Fibroblast of lung (primary cell): ENCODE measurements at regions not wholly inside any gene's neighbourhood (a gene's known extent, or its start where the extent isn't known, plus 50 kb on each side); places are given as distances from the start of the nearest gene placed in this dataset.

Experiments
- CTCF ChIP-seq, 2 donors: IDR thresholded peaks in 1 of 2; conservative IDR thresholded peaks in 1 of 2; 1 replicate in 1 of 2; 2 replicates in 1 of 2; pipeline ENCODE4 v1.5.1; 2011 to 2012; ENCODE audit warnings: low read length in 2 of 2, control low read depth in 1 of 2, inconsistent platforms in 1 of 2, low read depth in 1 of 2, mild to moderate bottlenecking in 1 of 2
- EZH2 ChIP-seq: IDR thresholded peaks from 2 replicates; pipeline ENCODE4 v1.5.1; 2012; ENCODE audit warnings: low read length, control low read depth, mild to moderate bottlenecking; ENCODE audit errors: missing control alignments

- TF ChIP-seq EZH2 (no peak), CTCF (conservative IDR thresholded peaks at IDR 0.05 in 1 of 2, IDR thresholded peaks at IDR 0.05 in 1 of 2; ENCODE audit: low read depth in 1 of 2, low read length in 2 of 2) (no peak)
Measured at GRCh38 chr6:10146715-10147451, 268.0 kb downstream of the TFAP2A start.
